ENCODE measurements at regions not wholly inside any gene's neighbourhood (a gene's known extent, or its start where the extent isn't known, plus 50 kb on each side); places are given as distances from the start of the nearest gene placed in this dataset.

- Histone ChIP-seq H3K4me1 (ENCODE audit: low read length) (no peaks in the 10 kb centered on the region), H3K9me3 (replicated peaks; ENCODE audit: insufficient read depth, low read length) (no peaks in the 10 kb centered on the region), H3K27me3 (replicated peaks; ENCODE audit: insufficient read depth, low read length) (no peaks in the 10 kb centered on the region), H3K27ac (ENCODE audit: low read length) (no peak overlapping the region), H3K4me2 (ENCODE audit: low read depth, low read length) (no peak overlapping the region), H3K9me2 (replicated peaks; ENCODE audit: insufficient read depth, low read length) (no peaks in the 10 kb centered on the region), H3K36me3 (replicated peaks; ENCODE audit: insufficient read depth, low read length) (no peaks in the 10 kb centered on the region), H3F3A (ENCODE audit: insufficient read depth, low read length) (no peaks in the 10 kb centered on the region), H3K79me2 (ENCODE audit: low read length) (no peaks in the 10 kb centered on the region), H2AFZ (ENCODE audit: low read length) (no peak overlapping the region), H3K9ac (ENCODE audit: low read length) (no peak overlapping the region), H3K4me3 (ENCODE audit: low read length) (no peak overlapping the region), H4K20me1 (ENCODE audit: insufficient read depth, low read length) (no peaks in the 10 kb centered on the region)
- no peak for TF ChIP-seq EZH2 (optimal IDR thresholded peaks at IDR 0.05; ENCODE audit: low read depth, low read length)
- TF ChIP-seq CTCF (IDR thresholded peaks at IDR 0.05; ENCODE audit: low read length) = no peak
- TF ChIP-seq EZH2phosphoT487 (IDR thresholded peaks at IDR 0.05; ENCODE audit: low read length) = no peak
- no peak for DNase-seq
These were observed 154.2 kb downstream of the FHIP1A start for GRCh38 chr4:151563194-151563593.

- Histone ChIP-seq H3F3A (ENCODE audit: insufficient read depth, low read length) (no peaks in the 10 kb centered on the region), H3K9ac (ENCODE audit: low read length) (no peak overlapping the region), H3K4me3 (ENCODE audit: low read length) (no peak overlapping the region), H3K36me3 (replicated peaks; ENCODE audit: insufficient read depth, low read length) (no peaks in the 10 kb centered on the region), H3K27me3 (replicated peaks; ENCODE audit: insufficient read depth, low read length) (no peaks in the 10 kb centered on the region), H3K4me2 (ENCODE audit: low read depth, low read length) (no peak overlapping the region), H3K4me1 (ENCODE audit: low read length) (no peaks in the 10 kb centered on the region), H3K9me3 (replicated peaks; ENCODE audit: insufficient read depth, low read length) (no peaks in the 10 kb centered on the region), H3K79me2 (ENCODE audit: low read length) (no peaks in the 10 kb centered on the region), H4K20me1 (ENCODE audit: insufficient read depth, low read length) (no peaks in the 10 kb centered on the region), H2AFZ (ENCODE audit: low read length) (no peak overlapping the region), H3K9me2 (replicated peaks; ENCODE audit: insufficient read depth, low read length) (no peaks in the 10 kb centered on the region), H3K27ac (ENCODE audit: low read length) (no peak overlapping the region)
- TF ChIP-seq EZH2 (optimal IDR thresholded peaks at IDR 0.05; ENCODE audit: low read depth, low read length) (no peak), CTCF (IDR thresholded peaks at IDR 0.05; ENCODE audit: low read length) (no peak), EZH2phosphoT487 (IDR thresholded peaks at IDR 0.05; ENCODE audit: low read length) (no peak)
- DNase-seq = no peak
These were observed 155.3 kb downstream of the FHIP1A start for GRCh38 chr4:151564321-151564720.

GRCh38 chr4:151565583-151565982, 156.6 kb downstream of the FHIP1A start:
- H3K9ac ChIP-seq (ENCODE audit: low read length) = no peak overlapping the region
- no peak overlapping the region for H2AFZ ChIP-seq (ENCODE audit: low read length)
- H3K4me2 ChIP-seq (ENCODE audit: low read depth, low read length) = no peak overlapping the region
- H3K27me3 ChIP-seq (replicated peaks; ENCODE audit: insufficient read depth, low read length) = no peaks in the 10 kb centered on the region
- H3K4me1 ChIP-seq (ENCODE audit: low read length) = no peaks in the 10 kb centered on the region
- no peaks in the 10 kb centered on the region for H3K9me3 ChIP-seq (replicated peaks; ENCODE audit: insufficient read depth, low read length)
- no peaks in the 10 kb centered on the region for H3F3A ChIP-seq (ENCODE audit: insufficient read depth, low read length)
- no peaks in the 10 kb centered on the region for H3K9me2 ChIP-seq (replicated peaks; ENCODE audit: insufficient read depth, low read length)
- no peak for TF ChIP-seq EZH2 (optimal IDR thresholded peaks at IDR 0.05; ENCODE audit: low read depth, low read length)
- no peak for TF ChIP-seq CTCF (IDR thresholded peaks at IDR 0.05; ENCODE audit: low read length)
- no peak for TF ChIP-seq EZH2phosphoT487 (IDR thresholded peaks at IDR 0.05; ENCODE audit: low read length)
- H3K79me2 ChIP-seq (ENCODE audit: low read length) = no peaks in the 10 kb centered on the region
- DNase-seq = no peak
- no peak overlapping the region for H3K4me3 ChIP-seq (ENCODE audit: low read length)
- no peaks in the 10 kb centered on the region for H4K20me1 ChIP-seq (ENCODE audit: insufficient read depth, low read length)
- H3K27ac ChIP-seq (ENCODE audit: low read length) = no peak overlapping the region
- H3K36me3 ChIP-seq (replicated peaks; ENCODE audit: insufficient read depth, low read length) = no peaks in the 10 kb centered on the region

Measured in MM.1S (cell line).